Epidermal melanocyte (primary cell): ENCODE measurements at regions not wholly inside any gene's neighbourhood (a gene's known extent, or its start where the extent isn't known, plus 50 kb on each side); places are given as distances from the start of the nearest gene placed in this dataset.

ENCODE experiments used
- DNase-seq: peaks from one replicate; pipeline ENCODE4 v3.0.0; 2011; ENCODE audit warnings: low spot score; ENCODE audit not compliant: insufficient read length

DNA sequence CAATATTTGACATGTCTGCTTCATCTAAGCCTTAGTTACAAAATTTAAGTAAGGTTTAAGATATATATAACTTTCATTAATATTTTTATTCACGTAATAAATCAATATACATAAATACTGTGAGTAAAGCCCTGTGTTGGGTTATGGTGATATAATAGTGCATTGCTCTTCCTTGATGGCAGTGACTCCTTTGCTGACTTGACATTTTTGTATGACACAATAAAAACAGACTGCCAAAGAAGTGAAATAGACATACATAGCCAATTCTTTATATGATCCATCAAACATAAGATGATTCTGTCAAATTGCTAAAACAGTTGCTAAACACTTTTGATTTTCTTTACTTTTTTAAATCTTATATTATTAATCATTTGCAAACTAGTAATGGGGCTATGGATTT, 1518.2 kb downstream of the EFNA5 start:
- no peak for DNase-seq

DNA sequence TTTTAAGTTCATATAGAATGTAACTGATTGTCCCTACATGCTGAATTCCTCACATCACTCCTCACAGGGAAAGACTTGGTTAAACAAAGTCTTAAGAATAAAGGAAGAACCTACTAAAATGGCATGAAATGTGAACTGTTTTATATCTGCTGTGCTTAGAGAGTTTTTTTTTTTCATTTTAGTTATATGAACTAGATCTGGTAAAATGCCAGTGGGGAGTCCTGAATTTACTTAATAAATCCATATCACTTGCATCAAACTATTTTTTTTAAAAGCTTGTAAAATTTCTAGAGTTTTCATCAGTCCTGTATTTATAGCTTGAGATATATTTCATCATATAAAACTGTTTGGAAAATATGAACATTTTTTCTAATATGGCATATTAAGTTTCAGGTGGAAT, 1528.6 kb downstream of the EFNA5 start:
- DNase-seq = no peak

DNA sequence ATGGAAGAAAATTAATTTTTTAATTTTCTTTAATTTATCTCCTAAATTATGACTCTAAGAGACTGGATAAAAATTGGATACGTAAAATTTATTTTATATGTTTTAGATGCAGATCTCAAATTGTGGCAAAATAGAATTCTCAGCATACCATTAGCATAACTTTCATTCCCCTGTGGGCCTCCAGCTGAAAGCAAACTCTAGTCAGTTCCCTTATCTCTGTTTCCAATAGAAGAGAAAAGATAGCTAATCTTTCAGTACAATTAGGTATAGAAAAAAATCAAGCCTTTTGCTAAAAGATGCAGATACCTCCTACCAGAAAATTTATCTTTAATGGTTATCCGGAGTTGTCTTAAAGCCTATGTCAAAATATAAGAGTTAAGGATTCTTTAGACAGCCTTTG, 1530.6 kb downstream of the EFNA5 start:
- DNase-seq = no peak

DNA sequence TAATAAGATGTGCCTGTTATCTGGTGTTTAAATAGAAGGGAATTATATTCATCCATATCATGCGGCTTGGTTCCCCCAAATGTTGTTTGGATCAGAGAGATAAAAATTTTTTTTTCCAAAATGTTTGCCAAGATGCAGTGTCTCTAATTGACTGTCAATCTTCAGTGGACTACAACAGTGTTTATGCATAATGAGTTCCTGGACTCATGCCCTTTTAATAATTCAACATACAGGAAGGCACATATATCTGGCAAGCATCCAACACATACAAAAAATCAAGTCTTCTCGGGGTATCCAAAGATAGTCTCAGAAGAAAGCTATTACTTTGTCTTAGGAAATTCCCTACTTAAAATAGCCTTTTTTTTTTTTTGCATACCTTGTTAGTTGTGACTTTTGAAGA, 1534.7 kb downstream of the EFNA5 start:
- DNase-seq = no peak

DNA sequence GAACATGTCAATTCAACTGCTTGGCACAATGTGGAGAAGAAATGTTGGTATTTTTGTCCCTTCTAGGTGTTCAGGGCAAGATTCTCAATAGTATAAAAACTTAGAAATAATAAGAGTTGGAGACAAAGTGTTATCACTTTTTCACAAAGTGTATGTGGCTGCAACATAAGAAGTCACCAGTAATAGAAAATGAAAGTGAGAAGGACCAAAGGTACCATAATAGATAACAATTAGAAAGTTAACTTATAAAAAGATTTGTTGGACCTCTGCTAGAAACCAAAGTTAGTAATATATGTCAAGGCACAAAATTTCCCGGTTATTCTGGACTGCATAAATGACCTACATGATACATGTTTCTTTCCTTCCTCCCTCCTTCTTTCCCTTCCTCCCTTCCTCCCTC, 1535.3 kb downstream of the EFNA5 start:
- no peak for DNase-seq

DNA sequence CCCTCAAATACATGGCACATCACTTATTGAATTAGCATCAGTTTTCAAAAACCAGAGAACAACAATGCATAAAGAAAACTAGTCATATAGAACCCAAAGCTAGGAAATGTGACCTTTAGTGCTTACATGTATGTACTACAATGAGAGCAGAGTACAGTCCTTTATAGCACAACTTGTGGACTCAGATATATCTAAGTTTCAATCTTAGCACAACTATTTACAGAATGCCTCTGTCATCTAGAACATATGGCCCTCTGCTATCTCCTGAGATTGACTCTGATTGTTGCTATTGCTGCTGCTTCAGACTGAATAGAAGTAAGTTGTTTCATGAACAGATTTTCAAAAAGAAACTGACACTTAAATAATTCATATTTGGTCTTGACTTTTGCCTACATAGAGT, 1536.2 kb downstream of the EFNA5 start:
- DNase-seq = no peak

DNA sequence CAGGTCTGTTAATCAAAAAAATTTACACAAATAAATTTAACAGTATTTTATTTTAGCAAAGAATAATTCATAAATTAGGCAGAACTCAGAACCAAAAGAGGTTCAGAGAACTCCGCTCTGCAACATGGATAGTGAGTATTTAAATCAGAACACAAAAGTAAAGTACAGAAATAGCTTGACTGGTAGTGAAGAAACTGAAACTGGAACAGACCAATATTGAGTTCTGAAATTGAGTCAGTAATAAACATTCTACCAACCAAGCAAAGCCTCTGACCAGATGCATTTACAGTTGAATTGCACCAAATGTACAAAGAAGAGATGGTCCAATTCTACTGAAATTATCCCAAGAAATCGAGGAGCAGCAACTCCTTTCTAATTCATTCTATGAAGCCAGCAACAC, 1542.8 kb downstream of the EFNA5 start:
- DNase-seq = no peak

DNA sequence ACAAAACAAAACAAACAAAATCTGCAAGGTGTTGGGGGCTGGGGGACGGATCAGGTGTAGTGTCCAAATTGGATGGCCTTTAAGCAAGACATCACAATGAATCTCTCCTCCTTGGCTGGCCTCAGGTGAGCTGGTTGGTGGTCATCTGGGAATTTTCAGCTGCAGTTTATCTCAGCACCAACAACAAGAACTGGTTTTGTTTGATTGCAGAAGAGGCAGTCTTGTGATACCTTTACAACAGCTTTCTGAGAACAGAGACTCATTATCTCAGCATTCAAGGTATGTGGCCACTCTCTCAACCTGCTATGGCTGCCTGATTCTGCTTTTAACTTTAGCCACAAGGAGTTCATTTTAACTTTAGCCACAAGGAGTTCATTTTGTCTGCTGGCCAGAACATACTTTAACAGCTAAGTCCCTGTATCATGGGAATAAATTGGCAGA, 1543.4 kb downstream of the EFNA5 start:
- no peak for DNase-seq

DNA sequence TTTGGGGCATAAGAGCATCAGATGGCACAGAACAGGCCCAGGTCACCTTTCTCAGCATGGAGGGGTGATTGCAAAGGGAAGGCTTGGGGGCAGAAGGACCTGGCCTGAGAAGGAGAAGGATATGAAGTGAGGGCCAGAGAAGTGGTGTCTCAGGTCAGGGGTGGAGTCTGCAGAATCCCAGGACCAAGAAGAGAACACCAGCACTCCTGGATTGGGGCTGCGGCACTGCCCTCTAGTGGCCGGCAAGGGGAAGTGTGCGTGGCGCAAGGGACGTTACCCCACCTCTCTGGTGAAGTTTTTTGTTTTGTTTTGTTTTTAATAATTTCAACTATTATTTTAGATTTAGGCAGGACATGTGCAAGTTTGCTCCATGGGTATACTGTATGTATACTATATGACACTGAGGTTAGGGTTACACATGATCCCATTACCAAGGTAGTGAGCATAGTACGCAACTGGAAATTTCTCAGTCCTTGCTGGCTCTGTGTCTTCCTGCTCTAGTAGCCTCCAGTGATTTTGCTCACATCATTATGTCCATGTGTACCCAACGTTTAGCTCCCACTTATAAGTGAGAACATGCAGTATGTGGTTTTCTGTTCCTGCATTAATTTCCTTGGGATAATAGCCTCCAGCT, 1548.6 kb downstream of the EFNA5 start:
- DNase-seq = no peak

DNA sequence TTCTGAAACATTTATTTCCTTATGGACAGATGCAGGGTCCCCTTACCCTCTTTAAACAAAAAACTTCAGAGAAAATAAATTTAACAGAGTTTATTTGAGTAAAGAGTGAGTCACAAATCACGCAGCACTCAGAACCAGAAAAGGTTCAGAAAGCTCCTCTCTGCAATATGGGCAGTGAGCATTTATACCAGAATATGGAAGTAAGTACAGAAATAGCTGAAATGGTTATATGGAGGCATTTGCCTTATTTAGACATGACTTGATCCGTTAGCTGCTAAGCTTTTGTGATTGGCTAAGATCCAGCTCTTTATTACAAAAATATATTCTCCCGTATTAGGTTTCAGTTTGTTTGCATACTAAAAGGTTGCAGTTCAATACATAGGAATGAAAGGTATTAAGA, 1554.1 kb downstream of the EFNA5 start:
- DNase-seq = no peak

DNA sequence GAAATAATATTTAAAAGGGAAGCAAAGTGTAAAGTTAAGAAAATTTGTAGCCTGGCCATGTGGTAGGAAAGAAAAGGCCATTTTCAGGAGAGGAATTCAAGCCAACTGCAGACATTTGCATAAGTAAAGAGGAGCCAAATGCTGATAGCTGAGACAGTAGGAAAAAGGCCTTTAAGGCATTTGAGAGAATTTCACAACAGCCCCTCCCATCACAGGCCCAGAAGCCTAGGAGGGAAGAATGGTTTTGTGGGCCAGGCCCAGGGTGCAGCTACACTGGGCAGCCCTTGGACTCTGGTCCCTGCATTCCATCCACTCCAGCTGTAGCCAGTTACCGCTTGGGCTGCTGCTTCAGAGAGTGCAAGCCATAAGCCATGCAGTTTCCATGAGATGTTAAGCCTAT, 1556.8 kb downstream of the EFNA5 start:
- DNase-seq = no peak

DNA sequence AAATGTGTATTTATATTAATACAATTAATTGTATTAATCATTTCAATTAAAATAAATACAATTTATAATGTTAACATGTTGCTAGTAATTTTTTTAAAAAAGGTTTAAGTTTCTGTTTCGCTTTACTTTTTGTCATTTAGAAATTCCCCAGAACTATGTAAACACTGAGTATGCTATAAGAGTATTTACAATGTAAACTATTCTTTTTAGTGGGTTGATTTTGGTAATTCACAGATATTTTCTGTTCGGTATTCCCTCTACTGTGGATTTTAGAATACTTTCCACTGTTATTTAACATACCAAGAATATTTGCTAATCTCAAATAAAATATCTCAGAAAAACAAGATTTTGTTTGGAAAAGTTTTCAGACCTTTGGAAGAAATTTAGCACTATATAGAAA, 1564.4 kb downstream of the EFNA5 start:
- DNase-seq = no peak

DNA sequence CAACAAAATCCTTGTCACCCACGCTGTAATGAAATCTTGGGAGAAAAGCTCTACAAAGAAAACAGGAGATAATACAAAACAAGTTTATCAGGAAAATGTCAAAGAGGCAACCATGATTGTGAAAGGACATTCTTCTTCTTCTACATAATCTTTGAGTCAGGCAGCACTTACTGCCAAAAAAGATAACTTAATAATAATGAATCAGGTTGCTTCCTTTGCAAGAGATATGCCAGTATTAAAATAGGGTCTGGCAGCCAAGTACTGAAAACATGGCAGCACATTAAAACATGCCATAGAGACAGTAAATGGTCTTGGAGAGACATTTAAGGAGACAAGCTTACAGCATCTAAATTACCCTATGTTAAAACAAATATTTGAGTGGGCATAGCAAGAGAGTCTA, 1573.4 kb downstream of the EFNA5 start:
- no peak for DNase-seq

DNA sequence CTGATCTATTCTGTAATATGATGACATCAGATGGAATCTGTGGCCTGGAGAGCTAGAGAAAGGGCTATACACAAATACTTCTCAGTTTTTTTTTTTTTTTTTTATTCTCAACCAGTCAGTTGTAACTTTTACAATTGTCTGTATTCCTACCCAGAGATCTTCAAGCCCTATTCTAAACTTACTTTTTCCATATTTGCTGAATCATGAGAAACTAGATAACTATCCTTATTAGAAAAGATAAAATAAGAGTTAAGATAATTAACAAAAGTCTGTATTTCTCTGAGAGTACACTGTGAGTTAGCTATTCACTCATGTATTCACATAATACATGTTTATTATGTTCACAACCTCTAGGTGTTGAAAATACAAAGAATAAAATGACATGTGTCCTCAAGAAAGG, 1575.9 kb downstream of the EFNA5 start:
- DNase-seq = no peak

DNA sequence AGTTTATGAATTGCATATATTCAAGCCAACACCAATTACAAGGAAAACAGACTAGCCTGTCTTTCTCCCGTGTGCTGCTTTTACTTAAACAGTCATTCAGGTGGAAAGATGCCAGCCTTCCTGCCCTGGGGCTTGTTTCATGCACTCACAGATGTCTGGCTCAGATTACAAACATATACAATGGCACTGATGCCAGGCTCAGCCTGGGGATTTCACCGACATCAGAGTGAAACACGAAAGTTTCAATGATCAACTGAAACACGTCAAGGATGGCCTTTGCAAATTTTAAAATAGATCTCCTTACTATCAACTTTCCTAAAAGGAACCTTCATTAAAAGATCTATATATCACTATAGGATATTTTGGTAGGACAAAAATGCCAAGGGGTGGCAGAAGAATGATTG, 1576.5 kb downstream of the EFNA5 start:
- no peak for DNase-seq

DNA sequence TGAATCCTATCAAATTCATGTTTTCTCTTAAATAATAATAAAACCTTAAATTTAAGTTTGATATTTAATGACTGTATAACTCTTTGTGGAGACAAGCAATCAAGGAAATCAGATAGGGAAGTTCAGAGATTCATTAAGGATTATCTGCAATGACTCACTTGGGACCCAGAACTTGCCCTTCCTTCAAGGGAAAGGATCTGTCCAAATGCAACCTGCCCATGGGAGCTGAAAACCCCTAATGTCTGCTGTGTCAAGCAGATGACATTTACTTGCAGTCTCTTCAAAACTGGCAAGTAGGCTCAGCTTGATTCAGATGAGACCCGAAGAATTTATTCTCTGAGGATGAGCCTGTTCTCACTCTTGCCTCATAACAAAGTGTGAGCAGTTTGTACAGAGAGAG, 1577.6 kb downstream of the EFNA5 start:
- DNase-seq = no peak

DNA sequence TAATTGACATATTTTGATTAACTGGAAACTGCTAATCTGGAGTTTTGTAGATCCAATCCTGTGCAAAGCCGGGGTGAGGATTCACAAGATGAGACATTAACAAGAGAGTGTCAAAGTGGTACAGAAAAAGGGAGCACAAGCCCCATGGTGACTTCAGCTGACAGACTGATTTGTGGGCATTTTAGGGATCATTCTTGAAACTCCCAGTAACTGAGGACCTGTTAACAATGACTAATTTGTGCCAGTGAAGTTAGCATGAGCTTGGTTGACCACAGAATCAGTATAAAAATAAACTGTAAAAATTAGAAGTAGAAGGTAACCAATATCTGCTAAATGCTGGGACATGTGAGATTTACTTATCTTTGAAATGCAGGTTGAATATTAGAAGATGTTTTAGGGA, 1578.3 kb downstream of the EFNA5 start:
- no peak for DNase-seq

DNA sequence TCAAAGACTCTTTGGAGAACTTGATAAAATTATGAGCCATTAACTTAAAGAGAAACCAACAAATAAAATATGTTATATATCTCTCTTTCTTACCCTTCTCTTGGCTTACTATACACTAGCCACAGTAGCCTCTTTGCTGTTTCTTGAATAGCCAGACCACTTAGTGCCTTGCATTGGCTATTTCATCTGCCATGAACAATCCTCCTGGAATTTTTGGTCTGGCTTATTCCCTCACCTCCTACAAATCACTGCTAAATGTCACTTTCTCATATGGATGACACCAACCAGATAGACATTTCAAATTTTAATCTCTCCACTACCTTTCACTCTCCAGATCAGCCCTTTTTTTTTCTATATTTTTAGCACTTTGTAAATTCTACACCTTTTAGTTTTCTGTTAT, 1581.7 kb downstream of the EFNA5 start:
- DNase-seq = no peak

DNA sequence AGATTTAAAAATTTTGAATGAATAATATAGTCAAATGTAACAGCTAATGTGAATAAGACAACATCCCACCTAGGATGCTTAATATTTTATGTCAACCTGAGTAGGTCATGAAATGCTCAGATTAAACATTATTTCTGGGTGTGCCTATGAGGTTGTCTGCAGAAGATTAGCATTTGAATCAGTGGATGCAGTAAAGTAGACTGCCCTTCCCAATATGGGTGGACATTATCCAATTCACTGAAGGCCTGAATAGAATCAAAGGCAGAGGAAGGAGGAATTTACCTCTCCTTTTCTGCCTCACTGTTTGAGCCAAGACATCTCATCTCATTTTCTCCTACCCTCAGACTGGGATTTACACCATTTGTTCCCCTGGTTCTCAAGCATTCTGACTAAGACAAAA, 1582.3 kb downstream of the EFNA5 start:
- no peak for DNase-seq

DNA sequence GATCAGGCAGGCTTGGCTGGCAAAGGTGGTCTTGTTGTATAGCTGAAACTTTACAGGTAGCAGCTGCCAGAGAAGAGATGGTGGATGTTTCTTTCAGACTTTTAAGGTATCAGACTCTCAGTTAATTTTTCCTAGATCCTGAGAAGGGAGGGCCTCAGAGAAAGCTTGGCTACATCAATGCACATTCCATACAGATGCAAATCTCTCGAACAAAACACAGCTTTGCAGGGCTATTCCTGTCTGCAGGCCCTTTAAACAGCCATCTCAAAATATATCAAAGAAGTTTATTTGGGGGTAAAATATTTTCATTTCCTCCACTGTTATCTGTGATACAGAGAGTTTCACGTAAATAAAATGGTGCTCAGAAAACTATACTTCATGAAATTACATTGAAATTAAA, 1584.4 kb downstream of the EFNA5 start:
- no peak for DNase-seq

DNA sequence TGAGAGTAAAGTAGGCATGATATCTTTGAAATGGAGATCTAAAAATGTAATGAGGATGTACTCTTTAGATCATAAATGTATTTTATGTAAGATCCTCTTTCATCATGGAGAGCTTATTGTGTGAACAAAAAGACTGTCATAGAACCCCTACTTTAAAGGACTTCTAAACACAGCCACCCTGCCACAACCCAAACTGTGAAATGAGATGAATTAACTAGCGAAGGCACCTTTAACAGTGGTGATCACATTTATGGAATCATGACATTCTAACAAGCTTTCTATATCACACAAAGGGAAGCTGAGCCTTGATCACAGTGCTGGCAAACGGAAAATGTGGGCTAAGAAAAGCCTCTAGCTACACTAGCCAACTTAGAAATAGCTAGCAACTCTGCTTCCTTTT, 1585.2 kb downstream of the EFNA5 start:
- no peak for DNase-seq

DNA sequence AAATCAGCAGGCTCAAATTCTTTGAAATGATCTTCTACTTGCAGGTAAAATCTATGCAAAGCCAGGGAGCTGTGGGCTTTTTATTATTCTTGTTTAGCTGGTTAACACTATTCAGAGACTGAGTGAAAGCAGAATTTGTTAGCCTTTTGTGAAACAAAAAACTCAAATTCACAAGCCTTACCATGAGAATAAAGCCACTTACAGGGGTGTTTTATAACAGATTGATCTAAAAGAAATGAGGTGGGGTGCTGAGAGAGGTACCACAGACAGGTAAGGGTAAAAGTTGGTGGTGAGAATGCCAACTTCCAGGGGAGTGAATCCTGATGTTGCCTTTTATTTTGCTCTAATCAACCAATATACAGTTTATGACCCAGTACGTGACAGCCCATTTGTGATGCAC, 1585.6 kb downstream of the EFNA5 start:
- DNase-seq = no peak

DNA sequence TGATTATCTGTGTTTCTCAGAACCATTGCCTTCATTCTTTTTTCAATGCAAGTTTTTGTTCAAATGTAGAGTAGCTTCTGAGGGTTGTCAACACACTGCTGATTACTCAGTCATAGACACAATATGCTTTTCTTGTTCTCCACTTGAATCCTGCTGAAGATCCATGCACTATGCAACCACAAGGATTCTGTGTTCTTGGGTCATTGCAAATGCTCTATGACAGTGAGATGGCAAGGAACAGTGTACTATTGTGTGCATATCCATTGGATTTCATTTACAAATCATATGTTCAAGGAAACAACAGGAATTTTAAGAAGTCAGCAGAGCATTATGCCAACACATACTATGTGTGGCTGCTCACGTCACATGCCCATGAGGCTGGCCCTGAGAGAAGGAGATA, 1590.2 kb downstream of the EFNA5 start:
- DNase-seq = no peak

DNA sequence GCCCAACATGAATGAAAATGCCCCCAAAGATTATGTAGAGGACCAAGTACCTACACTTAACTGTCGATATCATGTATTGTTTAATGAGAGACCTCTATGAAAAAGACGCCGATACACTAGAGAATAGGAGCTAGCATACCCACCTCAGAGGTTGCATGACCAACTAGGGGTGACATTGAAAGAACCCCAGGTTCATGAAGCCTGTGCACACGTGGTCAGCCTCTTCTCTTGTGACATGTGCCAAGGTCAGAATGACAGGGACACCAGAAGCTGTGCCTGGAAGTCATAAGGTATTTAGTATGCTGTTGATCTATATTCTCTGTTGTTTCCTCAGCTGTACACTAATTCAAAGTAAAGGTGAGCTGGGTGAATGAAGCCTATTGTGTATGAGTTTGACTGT, 1594.1 kb downstream of the EFNA5 start:
- no peak for DNase-seq
